CD4-positive, CD25-positive, alpha-beta regulatory T cell (primary cell): ENCODE measurements at regions not wholly inside any gene's neighbourhood (a gene's known extent, or its start where the extent isn't known, plus 50 kb on each side); places are given as distances from the start of the nearest gene placed in this dataset.

ENCODE experiments used
- ATAC-seq, 2 donors: fragments of 150-1000 bp; cut with Tn5 transposase; one replicate each; pipeline ENCODE4 v1.10.0; 2021; ENCODE audit warnings: low read depth in 2 of 2, moderate number of reproducible peaks in 2 of 2, moderate library complexity in 1 of 2
- DNase-seq, 3 donors: peaks; one replicate each; pipeline versions ENCODE4 v3.0.0 to v3.0.0-alpha.2; 2012 to 2022; ENCODE audit warnings: mixed read lengths in 1 of 3
- H3K27ac ChIP-seq: one replicate; pipeline ENCODE4 v1.7.0; 2013; ENCODE audit warnings: mild to moderate bottlenecking, low read length; ENCODE audit not compliant: insufficient read depth, poor library complexity, severe bottlenecking
- H3K27me3 ChIP-seq: one replicate; pipeline ENCODE4 v1.7.0; 2013; ENCODE audit warnings: low read length; ENCODE audit not compliant: control insufficient read depth, insufficient read depth
- H3K36me3 ChIP-seq: one replicate; pipeline ENCODE4 v1.7.0; 2013; ENCODE audit warnings: mild to moderate bottlenecking, low read length, moderate library complexity; ENCODE audit not compliant: control insufficient read depth, insufficient read depth
- H3K4me1 ChIP-seq: 2 replicates; pipeline ENCODE4 v1.7.0; 2013; ENCODE audit warnings: mild to moderate bottlenecking, low read length; ENCODE audit not compliant: insufficient read depth, control insufficient read depth, poor library complexity, severe bottlenecking
- H3K4me3 ChIP-seq: one replicate; pipeline ENCODE4 v1.7.0; 2013; ENCODE audit warnings: low read depth, mild to moderate bottlenecking, low read length, moderate library complexity
- H3K9me3 ChIP-seq, 2 experiments: 1 replicate in 1 of 2; 2 replicates in 1 of 2; pipeline ENCODE4 v1.7.0; 2013; ENCODE audit warnings: low read length in 2 of 2, mild to moderate bottlenecking in 1 of 2, moderate library complexity in 1 of 2; ENCODE audit not compliant: control insufficient read depth in 2 of 2
- H3K27ac Mint-ChIP-seq, 3 donors: one replicate each; pipeline ENCODE4 v1.8.0; 2020 to 2022; ENCODE audit warnings: mild to moderate bottlenecking in 3 of 3, mixed read lengths in 3 of 3, moderate library complexity in 2 of 3
- H3K27me3 Mint-ChIP-seq: one replicate; pipeline ENCODE4 v1.8.0; 2022; ENCODE audit warnings: mild to moderate bottlenecking, mixed read lengths
- H3K36me3 Mint-ChIP-seq: one replicate; pipeline ENCODE4 v1.8.0; 2020; ENCODE audit warnings: mixed read lengths
- H3K4me1 Mint-ChIP-seq, 4 donors: one replicate each; pipeline ENCODE4 v1.8.0; 2020 to 2022; ENCODE audit warnings: mixed read lengths in 4 of 4, mild to moderate bottlenecking in 1 of 4
- H3K4me3 Mint-ChIP-seq, 4 donors: one replicate each; pipeline ENCODE4 v1.8.0; 2020 to 2022; ENCODE audit warnings: mild to moderate bottlenecking in 4 of 4, mixed read lengths in 4 of 4, moderate library complexity in 3 of 4
- H3K9me3 Mint-ChIP-seq, 7 donors: one replicate each; pipeline ENCODE4 v1.8.0; 2020 to 2022; ENCODE audit warnings: mixed read lengths in 7 of 7, mild to moderate bottlenecking in 3 of 7, moderate library complexity in 2 of 7

DNA sequence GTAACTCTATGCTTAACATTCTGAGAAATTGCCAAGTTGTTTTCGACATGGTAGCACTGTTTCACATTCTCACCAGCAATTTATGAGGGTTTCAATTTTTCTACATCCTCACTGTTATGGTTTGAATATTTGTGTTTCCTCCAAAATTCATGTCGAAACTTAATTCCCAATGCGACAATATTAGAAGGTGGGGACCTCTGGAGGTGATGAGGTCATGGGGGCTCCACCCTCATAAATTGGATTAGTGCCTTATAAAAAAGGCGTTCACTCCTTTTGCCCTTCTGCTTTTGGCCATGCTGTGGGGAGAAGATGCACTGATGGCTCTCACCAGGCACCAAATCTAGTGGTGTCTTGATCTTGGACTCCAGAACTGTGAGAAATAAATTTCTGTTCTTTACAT lies 110.3 kb downstream of the HRH4 start:
- no peak overlapping the region for H3K27ac Mint-ChIP-seq
- H3K36me3 Mint-ChIP-seq: no peaks in the 10 kb centered on the region
- Histone ChIP-seq H3K27ac (no peak overlapping the region), H3K36me3 (no peaks in the 10 kb centered on the region), H3K27me3 (no peaks in the 10 kb centered on the region), H3K4me3 (no peak overlapping the region), H3K9me3 (peaks cover 4 to 6% of the 10 kb centered on the region in 2 experiments), H3K4me1 (no peaks in the 10 kb centered on the region)
- DNase-seq: no peak
- H3K27me3 Mint-ChIP-seq: peaks cover 4% of the 10 kb centered on the region
- H3K4me1 Mint-ChIP-seq: no peaks in the 10 kb centered on the region
- no peak for ATAC-seq
- H3K9me3 Mint-ChIP-seq: peaks cover 0 to 11% (median 2%) of the 10 kb centered on the region in 7 donors
- no peak overlapping the region for H3K4me3 Mint-ChIP-seq

DNA sequence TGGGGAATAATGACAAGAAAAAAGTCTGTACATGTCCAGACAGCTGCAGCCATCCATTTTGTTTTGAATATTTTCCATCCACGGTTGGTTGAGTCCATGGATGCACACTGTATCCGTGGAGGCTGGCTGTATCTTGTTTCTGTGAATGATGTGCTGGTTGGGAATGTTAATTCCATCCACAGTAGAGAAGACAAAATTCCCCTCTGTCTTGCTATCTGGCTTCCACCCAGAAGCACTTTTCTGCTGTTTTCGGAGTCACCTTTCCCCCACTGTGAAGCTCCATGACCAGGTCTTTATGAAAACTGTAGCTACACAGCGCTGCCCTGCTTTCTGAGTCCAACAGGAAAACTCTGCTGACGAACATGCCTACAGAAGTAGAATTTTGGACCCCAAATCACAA lies 122.3 kb downstream of the HRH4 start:
- no peaks in the 10 kb centered on the region for H3K36me3 Mint-ChIP-seq
- H3K27ac ChIP-seq: no peak overlapping the region
- H3K36me3 ChIP-seq: no peaks in the 10 kb centered on the region
- no peaks in the 10 kb centered on the region for H3K4me1 ChIP-seq
- H3K4me3 Mint-ChIP-seq: no peak overlapping the region
- no peak overlapping the region for H3K27ac Mint-ChIP-seq
- H3K27me3 ChIP-seq: no peaks in the 10 kb centered on the region
- DNase-seq (no peak), ATAC-seq (no peak)
- H3K27me3 Mint-ChIP-seq: no peaks in the 10 kb centered on the region
- H3K4me3 ChIP-seq: no peak overlapping the region
- H3K9me3 Mint-ChIP-seq: peaks cover 0 to 3% (median 0%) of the 10 kb centered on the region in 7 donors
- no peaks in the 10 kb centered on the region for H3K9me3 ChIP-seq
- H3K4me1 Mint-ChIP-seq: no peaks in the 10 kb centered on the region

DNA sequence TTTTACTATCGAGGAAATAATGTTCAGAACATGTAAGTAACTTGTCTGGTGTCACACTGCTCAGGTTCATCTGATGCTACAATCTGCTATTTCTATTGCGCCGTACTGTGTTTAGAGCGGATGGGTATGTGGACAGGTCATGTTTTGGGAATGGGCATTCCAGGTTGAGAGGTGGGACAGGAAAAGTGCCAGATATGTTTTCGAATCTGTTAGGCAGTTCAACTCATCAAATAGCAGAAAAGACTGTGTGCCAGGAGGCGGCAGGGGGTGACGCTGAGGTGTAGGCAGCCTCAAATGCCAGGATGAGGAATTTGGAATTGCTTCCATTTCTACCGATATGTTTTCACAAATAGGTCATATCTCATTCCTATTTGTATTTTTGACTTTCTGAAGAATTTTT lies 123.8 kb downstream of the HRH4 start:
- Mint-ChIP-seq H3K9me3 (peaks cover 0 to 7% (median 0%) of the 10 kb centered on the region in 7 donors), H3K27ac (no peak overlapping the region), H3K4me1 (no peaks in the 10 kb centered on the region), H3K27me3 (no peaks in the 10 kb centered on the region), H3K4me3 (no peak overlapping the region), H3K36me3 (no peaks in the 10 kb centered on the region)
- Histone ChIP-seq H3K9me3 (no peaks in the 10 kb centered on the region), H3K27ac (no peak overlapping the region), H3K36me3 (no peaks in the 10 kb centered on the region), H3K4me1 (no peaks in the 10 kb centered on the region), H3K4me3 (no peak overlapping the region), H3K27me3 (no peaks in the 10 kb centered on the region)
- no peak for ATAC-seq
- DNase-seq: no peak

DNA sequence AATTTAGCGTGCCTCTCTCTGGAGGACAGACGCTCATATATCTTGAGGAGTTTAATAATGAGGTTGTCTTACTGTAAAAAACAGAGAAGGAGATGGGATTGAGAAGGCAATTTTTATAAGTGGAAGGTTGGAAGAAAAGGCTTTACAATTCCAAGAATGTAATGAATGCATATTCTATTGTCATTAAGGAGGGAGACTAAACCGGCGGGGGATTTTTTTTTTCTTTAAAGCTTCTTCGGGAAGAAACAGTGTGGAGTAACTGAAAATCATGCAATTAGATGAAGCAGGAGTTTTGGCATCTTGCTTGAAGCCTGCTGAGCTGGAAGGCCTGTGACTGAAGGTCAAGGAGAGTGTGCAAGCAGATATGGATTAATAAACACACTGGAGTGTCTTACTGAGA lies 124.4 kb downstream of the HRH4 start:
- DNase-seq (no peak), ATAC-seq (no peak)
- Mint-ChIP-seq H3K36me3 (no peaks in the 10 kb centered on the region), H3K27me3 (no peaks in the 10 kb centered on the region), H3K4me3 (no peak overlapping the region), H3K27ac (no peak overlapping the region), H3K9me3 (peaks cover 0 to 9% (median 2%) of the 10 kb centered on the region in 7 donors), H3K4me1 (no peaks in the 10 kb centered on the region)
- Histone ChIP-seq H3K4me3 (no peak overlapping the region), H3K4me1 (no peaks in the 10 kb centered on the region), H3K27ac (no peak overlapping the region), H3K36me3 (no peaks in the 10 kb centered on the region), H3K27me3 (no peaks in the 10 kb centered on the region), H3K9me3 (no peaks in the 10 kb centered on the region)

DNA sequence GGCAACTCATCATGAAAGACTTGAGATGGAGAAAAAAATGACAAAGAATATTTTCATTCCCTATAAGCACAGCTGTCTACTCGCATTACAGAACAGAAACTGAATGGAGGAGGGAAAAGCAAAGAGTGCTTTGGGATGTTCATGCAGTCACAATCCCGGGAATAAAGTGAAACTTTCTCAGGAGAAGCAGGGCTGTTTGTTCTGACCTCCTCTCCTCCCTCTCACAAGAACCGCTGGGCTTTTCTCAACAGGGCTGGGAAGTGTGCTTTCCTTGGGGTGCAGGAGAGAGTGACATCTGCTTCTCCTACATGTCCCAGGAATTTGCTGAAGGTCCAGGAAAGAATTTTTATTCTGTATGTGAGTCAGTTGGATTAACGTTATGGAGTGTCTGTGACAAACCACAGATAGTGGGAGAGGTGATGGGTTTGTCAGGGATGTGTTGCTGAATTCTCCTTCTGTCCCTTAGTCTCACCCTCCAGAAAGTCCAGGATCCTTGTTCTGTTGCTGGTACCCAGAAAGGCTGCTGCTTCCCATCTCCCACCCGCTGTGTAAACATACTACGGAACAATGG lies 125.6 kb downstream of the HRH4 start:
- DNase-seq (no peak), ATAC-seq (no peak)
- Mint-ChIP-seq H3K36me3 (no peaks in the 10 kb centered on the region), H3K27ac (no peak overlapping the region), H3K9me3 (peaks cover 0 to 9% (median 0%) of the 10 kb centered on the region in 7 donors), H3K4me1 (no peaks in the 10 kb centered on the region), H3K4me3 (no peak overlapping the region), H3K27me3 (no peaks in the 10 kb centered on the region)
- Histone ChIP-seq H3K36me3 (no peaks in the 10 kb centered on the region), H3K27ac (no peak overlapping the region), H3K9me3 (no peaks in the 10 kb centered on the region), H3K27me3 (no peaks in the 10 kb centered on the region), H3K4me3 (no peak overlapping the region), H3K4me1 (no peaks in the 10 kb centered on the region)

DNA sequence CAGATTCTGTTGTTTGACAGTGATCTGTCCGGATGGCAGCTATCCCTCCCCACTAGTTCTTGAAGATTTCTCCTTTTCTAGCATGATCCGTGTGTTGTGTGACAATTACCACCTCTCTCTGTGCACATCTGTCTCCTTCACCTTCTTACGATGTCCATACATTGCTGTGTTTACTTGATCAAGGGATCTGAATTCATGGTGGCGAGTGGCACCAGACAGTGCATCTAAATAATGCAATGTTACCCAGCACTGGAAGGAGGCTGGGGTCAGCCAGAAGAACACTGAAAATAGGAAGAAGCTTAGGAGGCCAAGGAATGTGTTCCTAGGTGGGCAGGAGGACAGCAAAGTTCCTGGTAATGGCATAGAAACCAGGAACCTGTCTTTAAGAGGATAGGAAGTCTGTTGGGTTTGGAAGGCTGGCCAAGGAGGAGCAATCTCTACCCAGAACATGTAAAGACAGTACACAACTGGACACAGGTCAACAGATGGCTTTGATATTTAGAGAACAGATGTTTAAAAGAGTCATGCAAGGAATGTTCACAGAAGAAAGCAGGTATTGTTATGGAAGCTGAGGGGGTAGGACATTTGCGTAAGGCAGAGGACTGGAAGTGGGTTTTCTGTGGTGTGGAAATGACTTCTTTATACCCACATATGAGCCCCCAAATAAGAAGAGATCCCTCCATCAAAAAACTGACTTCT lies 126.4 kb downstream of the HRH4 start:
- Histone ChIP-seq H3K4me1 (no peaks in the 10 kb centered on the region), H3K27ac (no peak overlapping the region), H3K9me3 (no peaks in the 10 kb centered on the region), H3K27me3 (no peaks in the 10 kb centered on the region), H3K4me3 (no peak overlapping the region), H3K36me3 (no peaks in the 10 kb centered on the region)
- DNase-seq (no peak), ATAC-seq (no peak)
- no peak overlapping the region for H3K27ac Mint-ChIP-seq
- peaks cover 0 to 9% (median 0%) of the 10 kb centered on the region in 7 donors for H3K9me3 Mint-ChIP-seq
- no peak overlapping the region for H3K4me3 Mint-ChIP-seq
- no peaks in the 10 kb centered on the region for H3K4me1 Mint-ChIP-seq
- H3K27me3 Mint-ChIP-seq: no peaks in the 10 kb centered on the region
- H3K36me3 Mint-ChIP-seq: no peaks in the 10 kb centered on the region

DNA sequence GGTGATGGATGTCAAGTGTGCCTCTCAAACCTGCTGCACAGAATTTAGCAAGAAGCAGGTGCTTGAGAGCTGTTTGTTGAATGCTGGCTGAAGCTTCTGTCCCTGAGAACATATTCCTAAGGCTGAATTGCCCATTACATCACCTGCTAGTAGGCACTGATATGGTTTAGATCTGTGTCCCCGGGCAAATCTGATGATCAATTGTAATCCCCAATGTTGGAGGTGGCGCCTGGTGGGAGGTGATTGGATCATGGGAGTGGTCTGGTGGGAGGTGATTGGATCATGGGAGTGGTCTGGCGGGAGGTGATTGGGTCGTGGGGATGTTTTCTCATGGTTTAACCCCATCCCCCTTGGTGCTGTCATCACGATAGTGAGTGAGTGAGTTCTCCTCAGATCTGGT lies 128.0 kb downstream of the HRH4 start:
- H3K9me3 Mint-ChIP-seq: peaks cover 0 to 11% (median 0%) of the 10 kb centered on the region in 7 donors
- no peaks in the 10 kb centered on the region for H3K4me1 ChIP-seq
- no peaks in the 10 kb centered on the region for H3K9me3 ChIP-seq
- H3K27ac ChIP-seq: no peak overlapping the region
- no peaks in the 10 kb centered on the region for H3K36me3 Mint-ChIP-seq
- H3K36me3 ChIP-seq: no peaks in the 10 kb centered on the region
- H3K27me3 Mint-ChIP-seq: no peaks in the 10 kb centered on the region
- H3K27ac Mint-ChIP-seq: no peak overlapping the region
- H3K4me1 Mint-ChIP-seq: no peaks in the 10 kb centered on the region
- no peak overlapping the region for H3K4me3 Mint-ChIP-seq
- H3K4me3 ChIP-seq: no peak overlapping the region
- ATAC-seq (no peak), DNase-seq (no peak)
- H3K27me3 ChIP-seq: peaks cover 1% of the 10 kb centered on the region

DNA sequence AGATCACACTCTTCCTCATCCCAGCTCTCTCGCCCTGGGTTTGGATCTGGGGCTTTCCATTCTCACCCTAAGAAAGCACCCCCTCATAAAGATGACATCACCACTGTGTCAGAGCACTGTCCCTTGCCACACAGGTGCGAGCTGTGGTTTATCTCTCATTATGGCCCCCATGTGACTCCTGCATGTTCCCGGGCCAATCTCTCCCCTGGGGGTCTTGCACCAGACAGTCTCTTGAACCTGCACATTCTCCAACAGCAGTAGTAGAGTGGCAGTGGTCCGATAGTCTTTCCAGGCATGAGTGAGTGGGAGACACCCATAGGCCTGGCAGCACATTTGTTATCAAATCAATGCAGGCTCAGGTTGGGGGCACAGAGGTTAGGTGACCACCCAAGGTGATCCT lies 130.5 kb downstream of the HRH4 start:
- H3K27ac ChIP-seq: no peak overlapping the region
- no peak for ATAC-seq
- DNase-seq: no peak
- Mint-ChIP-seq H3K4me1 (no peaks in the 10 kb centered on the region), H3K27ac (peak overlapping the region in 1 of 3 donors; percentile 33), H3K4me3 (no peak overlapping the region), H3K27me3 (no peaks in the 10 kb centered on the region), H3K36me3 (no peaks in the 10 kb centered on the region), H3K9me3 (peaks cover 0 to 11% (median 2%) of the 10 kb centered on the region in 7 donors)
- no peak overlapping the region for H3K4me3 ChIP-seq
- H3K9me3 ChIP-seq: no peaks in the 10 kb centered on the region
- H3K36me3 ChIP-seq: no peaks in the 10 kb centered on the region
- H3K4me1 ChIP-seq: no peaks in the 10 kb centered on the region
- H3K27me3 ChIP-seq: peaks cover 2% of the 10 kb centered on the region
